ENCODE measurements at regions not wholly inside any gene's neighbourhood (a gene's known extent, or its start where the extent isn't known, plus 50 kb on each side); places are given as distances from the start of the nearest gene placed in this dataset.

DNA sequence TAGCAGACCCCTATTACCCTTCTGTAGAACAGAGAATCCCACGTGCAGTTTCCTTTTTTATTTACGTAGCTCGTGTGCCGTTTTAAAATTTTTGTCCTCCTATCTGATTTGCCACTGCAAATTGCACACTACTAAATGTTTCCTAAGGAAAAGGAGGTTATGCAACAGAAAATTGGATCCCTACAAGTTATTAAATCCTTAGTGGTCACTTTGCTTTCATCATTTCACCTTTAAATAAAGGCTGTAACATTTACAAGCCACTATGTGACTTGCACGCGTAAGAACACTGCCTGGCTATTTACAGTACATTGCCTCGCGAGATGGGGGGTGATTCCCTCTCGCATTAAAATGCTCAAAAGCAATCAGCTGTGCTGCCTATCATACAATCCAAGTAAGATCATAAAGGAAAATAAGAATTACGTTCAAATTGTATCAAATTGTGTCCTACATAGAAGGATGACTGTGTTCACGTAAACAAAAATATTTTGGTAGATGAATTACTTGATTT lies 525.6 kb downstream of the SUCLA2 start:
- H3K4me3 ChIP-seq = no peak overlapping the region
- WGBS, 2 donors = 72 to 74% methylated on average over 11 of the region's 11 CpGs
- H3K9me3 ChIP-seq = peaks cover 0 to 6% (median 0%) of the 10 kb centered on the region in 11 donors
- H3K36me3 ChIP-seq = no peaks in the 10 kb centered on the region
- DNase-seq (no peak), ATAC-seq (no peak)
- H3K27me3 ChIP-seq = no peaks in the 10 kb centered on the region
- no peaks in the 10 kb centered on the region for H3K4me1 ChIP-seq
- intact Hi-C loops (cut with DNase I) = no loop called here
- TF ChIP-seq, protein P1, sequence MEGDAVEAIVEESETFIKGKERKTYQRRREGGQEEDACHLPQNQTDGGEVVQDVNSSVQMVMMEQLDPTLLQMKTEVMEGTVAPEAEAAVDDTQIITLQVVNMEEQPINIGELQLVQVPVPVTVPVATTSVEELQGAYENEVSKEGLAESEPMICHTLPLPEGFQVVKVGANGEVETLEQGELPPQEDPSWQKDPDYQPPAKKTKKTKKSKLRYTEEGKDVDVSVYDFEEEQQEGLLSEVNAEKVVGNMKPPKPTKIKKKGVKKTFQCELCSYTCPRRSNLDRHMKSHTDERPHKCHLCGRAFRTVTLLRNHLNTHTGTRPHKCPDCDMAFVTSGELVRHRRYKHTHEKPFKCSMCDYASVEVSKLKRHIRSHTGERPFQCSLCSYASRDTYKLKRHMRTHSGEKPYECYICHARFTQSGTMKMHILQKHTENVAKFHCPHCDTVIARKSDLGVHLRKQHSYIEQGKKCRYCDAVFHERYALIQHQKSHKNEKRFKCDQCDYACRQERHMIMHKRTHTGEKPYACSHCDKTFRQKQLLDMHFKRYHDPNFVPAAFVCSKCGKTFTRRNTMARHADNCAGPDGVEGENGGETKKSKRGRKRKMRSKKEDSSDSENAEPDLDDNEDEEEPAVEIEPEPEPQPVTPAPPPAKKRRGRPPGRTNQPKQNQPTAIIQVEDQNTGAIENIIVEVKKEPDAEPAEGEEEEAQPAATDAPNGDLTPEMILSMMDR (IDR thresholded peaks at IDR 0.05) = no peak
- H3K27ac ChIP-seq = no peak overlapping the region

DNA sequence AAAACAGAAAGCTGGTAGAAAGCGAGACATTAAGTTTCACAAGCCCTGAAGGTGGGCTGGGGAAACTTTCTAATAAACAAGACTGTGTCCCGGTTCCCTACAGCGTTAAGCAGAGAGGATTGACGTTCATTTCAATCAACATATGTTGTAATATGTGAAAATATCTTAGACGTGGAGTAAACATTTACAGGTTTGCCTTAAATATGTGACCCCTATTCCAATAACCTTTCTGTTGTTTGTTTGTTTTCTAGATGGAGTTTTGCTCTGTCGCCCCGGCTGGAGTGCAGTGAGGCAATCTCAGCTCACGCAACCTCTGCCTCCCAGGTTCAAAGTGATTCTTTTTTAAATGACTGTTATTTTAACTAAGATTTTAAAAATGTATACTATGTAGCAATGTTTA lies 526.2 kb downstream of the SUCLA2 start:
- Histone ChIP-seq H3K4me3 (no peak overlapping the region), H3K27me3 (no peaks in the 10 kb centered on the region), H3K4me1 (no peaks in the 10 kb centered on the region), H3K36me3 (no peaks in the 10 kb centered on the region), H3K27ac (no peak overlapping the region), H3K9me3 (peaks cover 0 to 6% (median 0%) of the 10 kb centered on the region in 11 donors)
- no peak for ATAC-seq
- intact Hi-C loops (cut with DNase I) = no loop called here
- TF ChIP-seq, protein P1 (IDR thresholded peaks at IDR 0.05) = no peak
- 62 to 65% methylated on average over 8 of the region's 8 CpGs for WGBS, 2 donors
- no peak for DNase-seq

DNA sequence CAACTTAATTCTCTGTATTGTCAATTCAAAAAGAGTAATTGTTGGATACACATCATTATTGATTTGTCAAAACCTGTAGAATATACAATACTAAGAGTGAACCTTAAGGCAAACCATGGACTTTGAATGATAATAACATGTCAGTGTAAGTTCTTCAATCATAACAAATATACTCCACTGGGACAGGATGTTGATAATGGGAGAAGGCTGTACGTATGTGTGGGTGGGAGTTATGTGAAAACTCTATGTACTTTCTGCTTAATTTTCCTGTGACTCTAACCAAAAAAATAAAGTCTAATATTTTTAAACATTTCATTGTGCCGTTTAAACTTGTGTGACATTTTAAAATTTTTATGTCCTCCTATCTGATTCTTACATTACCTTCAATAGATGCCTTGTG lies 526.7 kb downstream of the SUCLA2 start:
- ATAC-seq (no peak), DNase-seq (no peak)
- Histone ChIP-seq H3K27me3 (no peaks in the 10 kb centered on the region), H3K4me3 (no peak overlapping the region), H3K4me1 (no peaks in the 10 kb centered on the region), H3K36me3 (no peaks in the 10 kb centered on the region), H3K9me3 (peaks cover 0 to 6% (median 0%) of the 10 kb centered on the region in 11 donors), H3K27ac (no peak overlapping the region)
- 42 to 44% methylated on average over 2 of the region's 2 CpGs for WGBS, 2 donors
- intact Hi-C loops (cut with DNase I) = no loop called here
- TF ChIP-seq, protein P1 (IDR thresholded peaks at IDR 0.05) = no peak

DNA sequence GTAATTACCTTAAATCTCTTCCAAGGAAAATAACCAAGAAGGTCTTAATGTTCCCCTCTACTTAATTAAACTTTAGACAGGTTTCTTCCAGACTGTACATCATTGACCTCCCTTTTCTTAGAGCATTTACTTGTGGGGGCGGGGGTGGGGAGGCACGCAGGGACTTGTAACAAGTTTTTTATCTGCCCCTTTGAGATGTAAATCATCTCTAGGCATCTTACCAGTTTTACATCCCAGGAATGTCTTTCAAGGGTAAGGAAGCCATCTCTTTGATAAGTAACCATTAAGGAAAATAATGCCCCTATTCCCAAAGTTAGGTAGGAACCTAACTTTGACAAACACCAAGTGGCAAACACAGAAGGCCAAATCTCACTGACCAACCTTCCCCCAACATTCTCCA lies 528.6 kb downstream of the SUCLA2 start:
- TF ChIP-seq, protein P1 (IDR thresholded peaks at IDR 0.05) = no peak
- 47 to 48% methylated on average over 2 of the region's 2 CpGs for WGBS, 2 donors
- no peak for ATAC-seq

More for the DNA sequence above, 528.6 kb downstream of the SUCLA2 start:
- intact Hi-C loops (cut with DNase I) = no loop called here
- Histone ChIP-seq H3K27me3 (no peaks in the 10 kb centered on the region), H3K27ac (no peak overlapping the region), H3K4me3 (no peak overlapping the region), H3K4me1 (no peaks in the 10 kb centered on the region), H3K9me3 (peaks cover 0 to 15% (median 0%) of the 10 kb centered on the region in 11 donors), H3K36me3 (no peaks in the 10 kb centered on the region)
- DNase-seq = no peak
